Gastrocnemius medialis (tissue), 4 donors: ENCODE measurements at regions not wholly inside any gene's neighbourhood (a gene's known extent, or its start where the extent isn't known, plus 50 kb on each side); places are given as distances from the start of the nearest gene placed in this dataset.

Experiments
- ATAC-seq, 2 donors: fragments of 150-250 bp; one replicate each; pipeline ENCODE4 v1.9.1; 2016
- DNase-seq, 2 donors: peaks; one replicate each; pipeline ENCODE4 v3.0.0-alpha.2; 2019
- H3K27ac ChIP-seq, 4 donors: fragments of 200-600 bp; sonication (generic); 1 replicate in 1 of 4; 2 replicates in 3 of 4; pipeline ENCODE4 v1.5.1; 2016 to 2018; ENCODE audit warnings: mild to moderate bottlenecking in 2 of 4, moderate library complexity in 1 of 4
- H3K27me3 ChIP-seq, 3 donors: fragments of 200-600 bp; sonication (generic) in 2 of 3; 1 replicate in 1 of 3; 2 replicates in 2 of 3; pipeline versions ENCODE4 v1.5.1 to v1.6.0; 2016 to 2019; ENCODE audit warnings: mild to moderate bottlenecking in 1 of 3, moderate library complexity in 1 of 3
- H3K36me3 ChIP-seq, 2 donors: fragments of 200-600 bp; sonication (generic) in 1 of 2; one replicate each; pipeline ENCODE4 v1.5.1; 2017 to 2018
- H3K4me1 ChIP-seq, 2 donors: fragments of 200-600 bp; sonication (generic) in 1 of 2; one replicate each; pipeline ENCODE4 v1.5.1; 2016 to 2017; ENCODE audit warnings: mild to moderate bottlenecking in 2 of 2
- H3K4me3 ChIP-seq, 4 donors: fragments of 200-600 bp; sonication (generic) in 3 of 4; 1 replicate in 1 of 4; 2 replicates in 3 of 4; pipeline ENCODE4 v1.5.1; 2016 to 2019; ENCODE audit warnings: mild to moderate bottlenecking in 2 of 4
- H3K9me3 ChIP-seq, 3 donors: fragments of 200-600 bp; sonication (generic) in 2 of 3; 1 replicate in 1 of 3; 2 replicates in 2 of 3; pipeline ENCODE4 v1.5.1; 2016 to 2019
- CTCF ChIP-seq, 5 experiments: fragments of 450-650 bp in 3 of 5; fragments of 200-600 bp in 2 of 5; sonication (generic) in 2 of 5; IDR thresholded peaks in 4 of 5; conservative IDR thresholded peaks in 1 of 5; 1 replicate in 4 of 5; 2 replicates in 1 of 5; pipeline ENCODE4 v1.5.1; 2016 to 2019; ENCODE audit warnings: antibody characterized with exemption in 5 of 5, mild to moderate bottlenecking in 3 of 5, moderate library complexity in 3 of 5
- POLR2A ChIP-seq, 2 donors: fragments of 450-650 bp; IDR thresholded peaks; one replicate each; pipeline ENCODE4 v1.6.1; 2017; ENCODE audit warnings: antibody characterized with exemption in 2 of 2, mild to moderate bottlenecking in 2 of 2, moderate library complexity in 2 of 2
- in situ Hi-C, 4 donors: fragments of 200-750 bp; cut with MboI; loops; one replicate each; pipeline versions ENCODE4 v1.15.0 to v1.8.0; 2017; ENCODE audit warnings: low sequenced_read_pairs in 4 of 4
- intact Hi-C: fragments of 100-400 bp; cut with DNase I; formaldehyde crosslinking; loops from one replicate; pipeline ENCODE4 v1.15.1; 2023; ENCODE audit warnings: low total_unique reads

DNA sequence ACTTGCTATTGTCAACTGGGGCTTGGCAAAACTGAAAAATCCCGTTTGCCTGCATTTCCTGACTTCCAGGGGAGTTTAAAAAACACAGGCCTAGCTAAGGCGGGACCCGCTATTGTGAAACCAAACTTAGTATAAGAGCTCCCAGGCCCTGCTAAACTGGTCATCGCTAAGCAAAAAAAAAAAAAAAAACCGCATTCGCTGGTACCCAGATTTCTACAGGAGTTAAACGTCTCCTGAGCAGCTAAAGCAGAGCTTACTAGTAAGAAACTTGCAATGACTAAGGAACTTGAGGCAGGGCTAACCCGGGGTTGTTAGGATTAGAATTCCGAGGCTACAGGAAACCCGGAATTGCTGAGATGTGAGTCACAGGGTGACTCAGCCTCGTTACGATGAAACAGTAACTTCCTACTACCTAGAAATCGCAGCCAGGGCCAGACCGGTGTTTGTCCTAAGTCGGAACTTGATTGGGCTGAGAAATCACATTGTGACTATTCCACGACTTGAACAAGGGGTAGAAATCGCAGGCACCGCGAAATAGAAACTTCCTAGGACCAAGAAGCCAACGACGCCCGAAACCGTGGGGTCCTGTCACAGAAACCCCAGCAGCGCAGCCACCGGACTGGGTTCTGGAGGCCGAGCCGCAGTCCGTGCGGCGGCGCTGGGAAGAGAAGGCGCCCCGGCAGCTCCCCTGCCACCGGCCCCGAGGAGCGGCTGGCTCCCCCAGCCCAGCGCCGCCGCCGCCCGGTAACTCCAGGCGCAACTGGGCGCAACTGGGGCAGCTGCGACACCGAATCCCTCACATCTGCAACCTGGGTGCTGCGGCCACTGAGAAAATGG lies 89.4 kb downstream of the ANXA2R start:
- ATAC-seq: peak; percentile 80 to 90
- Histone ChIP-seq H3K4me1 (peaks cover 22 to 33% of the 10 kb centered on the region in 2 donors), H3K36me3 (no peaks in the 10 kb centered on the region), H3K27ac (peak overlapping the region; percentile 80 to 84 (median 83)), H3K4me3 (peak overlapping the region; percentile 60 to 74 (median 65)), H3K27me3 (peaks cover 69 to 81% (median 69%) of the 10 kb centered on the region in 3 donors), H3K9me3 (no peaks in the 10 kb centered on the region)
- in situ Hi-C loops (loop anchor here in 1 of 4 donors (5.0 kb wide), 1 partner anchor 42 kb away; no protein-coding TSS in a partner anchor), intact Hi-C loops (loop anchor here (1.0 to 5.0 kb wide), 5 partner anchors 43 to 170 kb away; partner anchors contain the start of gene ZNF131)
- DNase-seq: peak; percentile 46 to 58
- TF ChIP-seq POLR2A (IDR thresholded peaks at IDR 0.05) (peak in 1 of 2 donors; percentile 44), CTCF (IDR thresholded peaks at IDR 0.05 in 4 of 5, conservative IDR thresholded peaks at IDR 0.05 in 1 of 5) (no peak)

DNA sequence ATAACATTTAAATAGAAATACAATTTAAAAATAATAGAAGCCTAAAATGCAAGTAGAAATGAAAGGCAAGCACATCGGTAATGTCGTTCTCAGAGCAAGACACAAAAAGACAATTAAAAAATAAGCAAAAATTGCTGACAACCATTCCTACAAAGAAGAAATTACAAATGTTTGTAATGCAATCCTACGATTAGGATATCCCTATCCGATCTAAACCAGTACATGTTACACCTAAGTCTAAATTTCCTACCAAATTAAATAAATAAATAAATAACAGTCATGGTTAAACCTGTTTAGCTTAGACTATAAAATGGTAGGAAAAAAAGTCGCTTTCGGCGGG lies 90.0 kb downstream of the ANXA2R start:
- Histone ChIP-seq H3K4me3 (peak overlapping the region; percentile 60 to 74 (median 65)), H3K36me3 (no peaks in the 10 kb centered on the region), H3K27me3 (peaks cover 67 to 86% (median 68%) of the 10 kb centered on the region in 3 donors), H3K4me1 (peaks cover 22 to 33% of the 10 kb centered on the region in 2 donors), H3K27ac (peak overlapping the region; percentile 80 to 84 (median 83)), H3K9me3 (no peaks in the 10 kb centered on the region)
- TF ChIP-seq POLR2A (IDR thresholded peaks at IDR 0.05) (no peak), CTCF (IDR thresholded peaks at IDR 0.05 in 4 of 5, conservative IDR thresholded peaks at IDR 0.05 in 1 of 5) (no peak)
- DNase-seq (no peak), ATAC-seq (no peak)
- intact Hi-C loops: loop anchor here (1.0 to 5.0 kb wide), 5 partner anchors 43 to 171 kb away; partner anchors contain the start of gene ZNF131
- in situ Hi-C loops: loop anchor here in 1 of 4 donors (5.0 kb wide), 1 partner anchor 42 kb away; no protein-coding TSS in a partner anchor

DNA sequence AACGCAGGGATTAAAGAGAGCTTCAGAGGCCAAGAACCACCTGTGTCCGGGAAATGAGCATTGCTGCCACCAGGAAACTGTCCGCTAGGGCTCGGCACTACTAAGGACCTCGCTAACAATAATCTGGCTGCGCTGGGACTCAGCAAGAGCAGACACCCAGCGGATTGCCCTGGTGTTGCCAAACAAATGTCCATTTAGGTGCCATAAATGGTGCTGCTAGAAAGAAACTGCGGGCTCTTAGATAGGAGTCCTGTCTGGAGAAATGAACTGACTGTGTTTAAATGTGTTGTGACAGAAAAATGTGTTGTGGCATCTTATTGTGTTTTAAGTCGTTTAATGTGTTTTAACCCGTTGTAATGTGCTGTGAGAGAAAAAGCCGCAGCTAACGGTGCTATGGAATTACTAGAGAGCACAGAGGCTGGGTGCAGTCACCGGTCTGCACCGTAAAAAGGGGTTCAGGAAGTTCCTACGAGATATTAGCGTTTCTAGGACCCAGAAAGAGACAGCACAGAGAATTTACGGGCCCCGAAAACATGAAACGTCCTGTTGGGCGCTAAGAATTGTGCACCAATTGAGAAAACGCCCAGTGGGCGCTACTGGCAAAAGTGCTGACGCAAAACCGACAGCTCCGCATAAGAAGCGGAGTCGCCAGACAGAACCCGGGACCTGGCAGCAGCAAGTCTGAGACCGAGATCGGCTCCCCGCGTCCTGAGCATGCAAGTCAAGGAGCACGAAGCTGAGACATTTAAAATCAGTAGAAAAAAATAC lies 90.6 kb downstream of the ANXA2R start:
- Histone ChIP-seq H3K36me3 (no peaks in the 10 kb centered on the region), H3K9me3 (no peaks in the 10 kb centered on the region), H3K27ac (peak overlapping the region; percentile 80 to 84 (median 83)), H3K27me3 (peaks cover 63 to 88% (median 63%) of the 10 kb centered on the region in 3 donors), H3K4me1 (peaks cover 22 to 33% of the 10 kb centered on the region in 2 donors), H3K4me3 (peak overlapping the region; percentile 19 to 74 (median 62))
- intact Hi-C loops (loop anchor here (1.0 to 5.0 kb wide), 5 partner anchors 42 to 171 kb away; partner anchors contain the start of gene ZNF131), in situ Hi-C loops (loop anchor here in 1 of 4 donors (5.0 kb wide), 1 partner anchor 43 kb away; no protein-coding TSS in a partner anchor)
- ATAC-seq (peak; percentile 47 to 57), DNase-seq (peak in 1 of 2 donors; percentile 42)
- TF ChIP-seq POLR2A (IDR thresholded peaks at IDR 0.05): no peak
- TF ChIP-seq CTCF (IDR thresholded peaks at IDR 0.05 in 4 of 5, conservative IDR thresholded peaks at IDR 0.05 in 1 of 5): peak in 4 of 5 experiments; percentile 18 to 49 (median 36)

DNA sequence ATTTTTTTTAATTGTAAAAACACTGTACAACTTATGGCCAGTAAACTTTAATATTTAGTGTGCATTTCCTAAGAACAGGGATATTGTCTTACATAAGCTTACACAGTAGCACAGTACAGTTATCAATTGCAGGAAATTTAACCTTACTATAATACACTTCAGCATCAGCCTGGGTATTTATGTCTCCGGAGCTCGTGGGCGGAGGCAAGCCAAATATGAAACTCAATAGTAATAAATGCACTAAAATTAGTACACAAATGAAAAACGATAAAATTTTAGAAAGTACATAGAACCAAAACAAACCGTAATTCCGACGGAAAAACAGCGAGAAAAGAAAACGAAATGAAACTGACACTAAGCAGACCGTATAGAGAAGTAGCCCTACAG lies 91.2 kb downstream of the ANXA2R start:
- TF ChIP-seq CTCF (IDR thresholded peaks at IDR 0.05 in 4 of 5, conservative IDR thresholded peaks at IDR 0.05 in 1 of 5): no peak
- no peak for TF ChIP-seq POLR2A (IDR thresholded peaks at IDR 0.05)
- ATAC-seq (no peak), DNase-seq (no peak)
- H3K27ac ChIP-seq: peak overlapping the region in 3 of 4 donors; percentile 80 to 83 (median 83)
- H3K9me3 ChIP-seq: no peaks in the 10 kb centered on the region
- peaks cover 22 to 34% of the 10 kb centered on the region in 2 donors for H3K4me1 ChIP-seq
- H3K36me3 ChIP-seq: no peaks in the 10 kb centered on the region
- H3K4me3 ChIP-seq: peak overlapping the region; percentile 10 to 74 (median 40)
- H3K27me3 ChIP-seq: peaks cover 61 to 88% (median 64%) of the 10 kb centered on the region in 3 donors
- intact Hi-C loops (no loop called here), in situ Hi-C loops (no loop called here)
